K562 (cell line): ENCODE measurements at regions not wholly inside any gene's neighbourhood (a gene's known extent, or its start where the extent isn't known, plus 50 kb on each side); places are given as distances from the start of the nearest gene placed in this dataset.

ENCODE experiments used
- ATAC-seq: fragments of 200-7000 bp; cut with Tn5 transposase; 3 replicates; pipeline ENCODE4 v1.9.1; 2020; ENCODE audit warnings: moderate library complexity
- BruUV-seq: library from RNA; stranded (reverse); fragments of 400-500 nt; replicated peaks from 2 replicates; lab custom pipeline; 2021; lab: Mats Ljungman, UMichigan
- CTCF ChIA-PET: fragments of 300-600 bp; formaldehyde crosslinking; extraction: SDS; loops from one replicate; lab custom pipeline; 2021; ENCODE audit warnings: low intra/inter-chr PET ratio; lab: Yijun Ruan, JAX
- POLR2A ChIA-PET: fragments of 300-600, 350-650 bp; sonication (Branson Sonifier 250); formaldehyde crosslinking; extraction: SDS; loops from one replicate; lab custom pipeline; 2021; ENCODE audit warnings: antibody characterized with exemption, inconsistent platforms; lab: Yijun Ruan, JAX
- DNase-seq, 4 experiments: peaks; one replicate each; pipeline versions ENCODE4 v3.0.0 to v3.0.0-alpha.2; 2011 to 2018; ENCODE audit warnings: low spot score in 3 of 4, mixed read lengths in 3 of 4; ENCODE audit errors: extremely low read depth in 1 of 4
- FAIRE-seq: peaks from 2 replicates; lab custom pipeline; 2011; peaks lifted over from hg19 to GRCh38; lab: Jason Lieb, UNC
- H2AFZ ChIP-seq: 2 replicates; pipeline ENCODE4 v1.6.0; 2011; ENCODE audit warnings: low read depth, low read length, control low read depth, inconsistent platforms
- H3K27ac ChIP-seq: fragments of 200-600 bp; 3 replicates; pipeline ENCODE4 v1.8.0; 2011; ENCODE audit warnings: low read depth, mild to moderate bottlenecking, control low read depth, inconsistent platforms, low read length, moderate library complexity, mixed read lengths; ENCODE audit errors: extremely low read depth
- H3K27me3 ChIP-seq, 2 experiments: fragments of 300-600 bp in 1 of 2; 2 replicates in 1 of 2; 3 replicates in 1 of 2; pipeline versions ENCODE4 v1.6.0 to v1.8.0; 2011; ENCODE audit warnings: inconsistent platforms in 2 of 2, low read length in 2 of 2, mild to moderate bottlenecking in 1 of 2, mixed read lengths in 1 of 2, moderate library complexity in 1 of 2; ENCODE audit not compliant: control insufficient read depth in 2 of 2, insufficient read depth in 2 of 2
- H3K36me3 ChIP-seq: fragments of 300-600 bp; 3 replicates; pipeline ENCODE4 v1.8.0; 2011; ENCODE audit warnings: mild to moderate bottlenecking, low read length, inconsistent platforms; ENCODE audit not compliant: control insufficient read depth, insufficient read depth
- H3K4me1 ChIP-seq, 2 experiments: fragments of 200-600 bp in 1 of 2; replicated peaks in 1 of 2; 2 replicates in 1 of 2; 3 replicates in 1 of 2; pipeline versions ENCODE4 v1.5.1 to v1.8.0; 2011; ENCODE audit warnings: inconsistent platforms in 2 of 2, low read length in 2 of 2, mild to moderate bottlenecking in 1 of 2, mixed read lengths in 1 of 2, moderate library complexity in 1 of 2; ENCODE audit not compliant: control insufficient read depth in 2 of 2, insufficient read depth in 2 of 2
- H3K4me2 ChIP-seq: 2 replicates; pipeline ENCODE4 v1.6.1; 2011; ENCODE audit warnings: low read length, control low read depth, inconsistent platforms, mixed read lengths; ENCODE audit not compliant: insufficient read depth
- H3K4me3 ChIP-seq: fragments of 200-600 bp; sonication (generic), shearing (Covaris generic); 2 replicates; pipeline ENCODE4 v1.5.1; 2016; ENCODE audit warnings: control low read depth, inconsistent platforms
- H3K79me2 ChIP-seq: fragments of 200-600 bp; 3 replicates; pipeline ENCODE4 v1.8.0; 2011; ENCODE audit warnings: low read length, inconsistent platforms; ENCODE audit not compliant: control insufficient read depth, insufficient read depth
- H3K9ac ChIP-seq, 2 experiments: 2 replicates each; pipeline versions ENCODE4 v1.6.0 to v1.6.1; 2011; ENCODE audit warnings: low read depth in 2 of 2, low read length in 2 of 2, control low read depth in 1 of 2, inconsistent platforms in 1 of 2, mild to moderate bottlenecking in 1 of 2, mixed read lengths in 1 of 2; ENCODE audit not compliant: insufficient read depth in 1 of 2
- H3K9me1 ChIP-seq: one replicate; pipeline ENCODE4 v1.6.0; 2011; ENCODE audit warnings: inconsistent platforms, mild to moderate bottlenecking, low read length, moderate library complexity; ENCODE audit not compliant: control insufficient read depth, insufficient read depth
- H3K9me3 ChIP-seq: replicated peaks from 2 replicates; pipeline ENCODE4 v1.5.1; 2011; ENCODE audit warnings: low read depth, low read length, inconsistent platforms; ENCODE audit not compliant: control insufficient read depth, insufficient read depth
- H4K20me1 ChIP-seq: replicated peaks from 2 replicates; pipeline ENCODE4 v1.6.1; 2011; ENCODE audit warnings: low read length, inconsistent platforms, mixed read lengths; ENCODE audit not compliant: control insufficient read depth, insufficient read depth
- RBM25 ChIP-seq: fragments of 200-400 bp; formaldehyde crosslinking; IDR thresholded peaks from 2 replicates; pipeline ENCODE4 v1.6.1; 2018; ENCODE audit warnings: low read length, low read depth, moderate library complexity; ENCODE audit not compliant: severe bottlenecking
- WGBS: fragments of 100-300 bp; shearing (Covaris generic); methylation state at CpG from one replicate; pipeline ENCODE4 v1.1.6; 2016; ENCODE audit warnings: low coverage, mixed read lengths; ENCODE audit not compliant: insufficient coverage; ENCODE audit errors: missing lambda C conversion rate; 5-methylcytosine and 5-hydroxymethylcytosine counted together
- in situ Hi-C: fragments of 300-500 bp; cut with MboI; formaldehyde crosslinking; loops from 4 replicates; pipeline ENCODE4 v1.15.0; 2018; ENCODE audit warnings: inconsistent platforms, mixed read lengths
- intact Hi-C: fragments of 100-400 bp; cut with micrococcal nuclease; formaldehyde crosslinking; loops from 2 replicates; pipeline ENCODE4 v1.14.2; 2022
- TF ChIP-seq, protein P1 (sequence below): fragments of 200-600 bp; sonication (generic); IDR thresholded peaks from one replicate; pipeline ENCODE4 v1.6.1; 2012; ENCODE audit warnings: mild to moderate bottlenecking, low read depth, low read length, inconsistent platforms
- TF ChIP-seq, protein P2 (sequence below): fragments of 250-450 bp; sonication (Bioruptor Pico); IDR thresholded peaks from 2 replicates; pipeline ENCODE4 v1.6.1; 2021; ENCODE audit warnings: mild to moderate bottlenecking

DNA sequence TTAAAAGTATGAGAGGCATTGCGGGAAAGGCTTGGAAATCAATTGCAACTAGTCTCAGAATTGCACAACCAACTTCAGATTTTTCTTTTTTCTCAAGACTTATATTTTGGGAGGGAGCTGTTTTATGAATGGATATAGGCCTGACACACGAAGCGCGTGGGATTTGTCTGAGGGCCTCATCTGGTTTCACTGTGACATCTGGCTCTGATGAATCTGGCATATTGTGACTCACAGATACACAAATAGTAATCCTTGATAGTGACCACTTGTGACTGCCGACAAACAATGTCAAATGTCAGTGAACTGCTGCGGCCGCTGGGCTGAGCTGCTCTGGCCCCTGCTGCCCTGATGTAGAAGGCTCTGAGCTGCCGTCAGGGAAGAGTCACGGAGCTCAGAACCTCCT, 655.1 kb downstream of the INHBA start:
- TF ChIP-seq, protein P1, sequence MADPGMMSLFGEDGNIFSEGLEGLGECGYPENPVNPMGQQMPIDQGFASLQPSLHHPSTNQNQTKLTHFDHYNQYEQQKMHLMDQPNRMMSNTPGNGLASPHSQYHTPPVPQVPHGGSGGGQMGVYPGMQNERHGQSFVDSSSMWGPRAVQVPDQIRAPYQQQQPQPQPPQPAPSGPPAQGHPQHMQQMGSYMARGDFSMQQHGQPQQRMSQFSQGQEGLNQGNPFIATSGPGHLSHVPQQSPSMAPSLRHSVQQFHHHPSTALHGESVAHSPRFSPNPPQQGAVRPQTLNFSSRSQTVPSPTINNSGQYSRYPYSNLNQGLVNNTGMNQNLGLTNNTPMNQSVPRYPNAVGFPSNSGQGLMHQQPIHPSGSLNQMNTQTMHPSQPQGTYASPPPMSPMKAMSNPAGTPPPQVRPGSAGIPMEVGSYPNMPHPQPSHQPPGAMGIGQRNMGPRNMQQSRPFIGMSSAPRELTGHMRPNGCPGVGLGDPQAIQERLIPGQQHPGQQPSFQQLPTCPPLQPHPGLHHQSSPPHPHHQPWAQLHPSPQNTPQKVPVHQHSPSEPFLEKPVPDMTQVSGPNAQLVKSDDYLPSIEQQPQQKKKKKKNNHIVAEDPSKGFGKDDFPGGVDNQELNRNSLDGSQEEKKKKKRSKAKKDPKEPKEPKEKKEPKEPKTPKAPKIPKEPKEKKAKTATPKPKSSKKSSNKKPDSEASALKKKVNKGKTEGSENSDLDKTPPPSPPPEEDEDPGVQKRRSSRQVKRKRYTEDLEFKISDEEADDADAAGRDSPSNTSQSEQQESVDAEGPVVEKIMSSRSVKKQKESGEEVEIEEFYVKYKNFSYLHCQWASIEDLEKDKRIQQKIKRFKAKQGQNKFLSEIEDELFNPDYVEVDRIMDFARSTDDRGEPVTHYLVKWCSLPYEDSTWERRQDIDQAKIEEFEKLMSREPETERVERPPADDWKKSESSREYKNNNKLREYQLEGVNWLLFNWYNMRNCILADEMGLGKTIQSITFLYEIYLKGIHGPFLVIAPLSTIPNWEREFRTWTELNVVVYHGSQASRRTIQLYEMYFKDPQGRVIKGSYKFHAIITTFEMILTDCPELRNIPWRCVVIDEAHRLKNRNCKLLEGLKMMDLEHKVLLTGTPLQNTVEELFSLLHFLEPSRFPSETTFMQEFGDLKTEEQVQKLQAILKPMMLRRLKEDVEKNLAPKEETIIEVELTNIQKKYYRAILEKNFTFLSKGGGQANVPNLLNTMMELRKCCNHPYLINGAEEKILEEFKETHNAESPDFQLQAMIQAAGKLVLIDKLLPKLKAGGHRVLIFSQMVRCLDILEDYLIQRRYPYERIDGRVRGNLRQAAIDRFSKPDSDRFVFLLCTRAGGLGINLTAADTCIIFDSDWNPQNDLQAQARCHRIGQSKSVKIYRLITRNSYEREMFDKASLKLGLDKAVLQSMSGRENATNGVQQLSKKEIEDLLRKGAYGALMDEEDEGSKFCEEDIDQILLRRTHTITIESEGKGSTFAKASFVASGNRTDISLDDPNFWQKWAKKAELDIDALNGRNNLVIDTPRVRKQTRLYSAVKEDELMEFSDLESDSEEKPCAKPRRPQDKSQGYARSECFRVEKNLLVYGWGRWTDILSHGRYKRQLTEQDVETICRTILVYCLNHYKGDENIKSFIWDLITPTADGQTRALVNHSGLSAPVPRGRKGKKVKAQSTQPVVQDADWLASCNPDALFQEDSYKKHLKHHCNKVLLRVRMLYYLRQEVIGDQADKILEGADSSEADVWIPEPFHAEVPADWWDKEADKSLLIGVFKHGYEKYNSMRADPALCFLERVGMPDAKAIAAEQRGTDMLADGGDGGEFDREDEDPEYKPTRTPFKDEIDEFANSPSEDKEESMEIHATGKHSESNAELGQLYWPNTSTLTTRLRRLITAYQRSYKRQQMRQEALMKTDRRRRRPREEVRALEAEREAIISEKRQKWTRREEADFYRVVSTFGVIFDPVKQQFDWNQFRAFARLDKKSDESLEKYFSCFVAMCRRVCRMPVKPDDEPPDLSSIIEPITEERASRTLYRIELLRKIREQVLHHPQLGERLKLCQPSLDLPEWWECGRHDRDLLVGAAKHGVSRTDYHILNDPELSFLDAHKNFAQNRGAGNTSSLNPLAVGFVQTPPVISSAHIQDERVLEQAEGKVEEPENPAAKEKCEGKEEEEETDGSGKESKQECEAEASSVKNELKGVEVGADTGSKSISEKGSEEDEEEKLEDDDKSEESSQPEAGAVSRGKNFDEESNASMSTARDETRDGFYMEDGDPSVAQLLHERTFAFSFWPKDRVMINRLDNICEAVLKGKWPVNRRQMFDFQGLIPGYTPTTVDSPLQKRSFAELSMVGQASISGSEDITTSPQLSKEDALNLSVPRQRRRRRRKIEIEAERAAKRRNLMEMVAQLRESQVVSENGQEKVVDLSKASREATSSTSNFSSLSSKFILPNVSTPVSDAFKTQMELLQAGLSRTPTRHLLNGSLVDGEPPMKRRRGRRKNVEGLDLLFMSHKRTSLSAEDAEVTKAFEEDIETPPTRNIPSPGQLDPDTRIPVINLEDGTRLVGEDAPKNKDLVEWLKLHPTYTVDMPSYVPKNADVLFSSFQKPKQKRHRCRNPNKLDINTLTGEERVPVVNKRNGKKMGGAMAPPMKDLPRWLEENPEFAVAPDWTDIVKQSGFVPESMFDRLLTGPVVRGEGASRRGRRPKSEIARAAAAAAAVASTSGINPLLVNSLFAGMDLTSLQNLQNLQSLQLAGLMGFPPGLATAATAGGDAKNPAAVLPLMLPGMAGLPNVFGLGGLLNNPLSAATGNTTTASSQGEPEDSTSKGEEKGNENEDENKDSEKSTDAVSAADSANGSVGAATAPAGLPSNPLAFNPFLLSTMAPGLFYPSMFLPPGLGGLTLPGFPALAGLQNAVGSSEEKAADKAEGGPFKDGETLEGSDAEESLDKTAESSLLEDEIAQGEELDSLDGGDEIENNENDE: no peak
- TF ChIP-seq, protein P2, sequence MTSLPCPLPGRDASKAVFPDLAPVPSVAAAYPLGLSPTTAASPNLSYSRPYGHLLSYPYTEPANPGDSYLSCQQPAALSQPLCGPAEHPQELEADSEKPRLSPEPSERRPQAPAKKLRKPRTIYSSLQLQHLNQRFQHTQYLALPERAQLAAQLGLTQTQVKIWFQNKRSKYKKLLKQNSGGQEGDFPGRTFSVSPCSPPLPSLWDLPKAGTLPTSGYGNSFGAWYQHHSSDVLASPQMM (CRISPR knock-in tag): no peak
- no peak for TF ChIP-seq RBM25
- TF ChIP-seq, all 486 proteins: peak for 0
- H3K79me2 ChIP-seq: no peaks in the 10 kb centered on the region
- no peak overlapping the region for H3K4me2 ChIP-seq
- H3K9ac ChIP-seq: no peak overlapping the region
- ATAC-seq (no peak), FAIRE-seq (no peak), DNase-seq (no peak)
- H3K36me3 ChIP-seq: no peaks in the 10 kb centered on the region
- no peaks in the 10 kb centered on the region for H3K4me1 ChIP-seq
- H3K9me1 ChIP-seq: no peaks in the 10 kb centered on the region
- no peak overlapping the region for H2AFZ ChIP-seq
- H3K9me3 ChIP-seq: no peaks in the 10 kb centered on the region
- ChIA-PET POLR2A (no interaction called here), CTCF (no interaction called here)
- in situ Hi-C loops: no loop called here
- intact Hi-C loops: no loop called here
- BruUV-seq: no TSS peak
- H4K20me1 ChIP-seq: no peaks in the 10 kb centered on the region
- no peak overlapping the region for H3K4me3 ChIP-seq
- H3K27ac ChIP-seq: no peak overlapping the region
- H3K27me3 ChIP-seq: no peaks in the 10 kb centered on the region
- 2% methylated on average over 9 of the region's 9 CpGs for WGBS
